Parathyroid adenoma (tissue), 2 donors: ENCODE measurements at regions not wholly inside any gene's neighbourhood (a gene's known extent, or its start where the extent isn't known, plus 50 kb on each side); places are given as distances from the start of the nearest gene placed in this dataset.

ENCODE experiments used
- H2AFZ ChIP-seq: fragments of 300-600 bp; sonication (generic); one replicate; pipeline ENCODE4 v1.7.0; 2017; ENCODE audit warnings: antibody characterized with exemption, mild to moderate bottlenecking
- H3K27ac ChIP-seq: fragments of 300-600 bp; sonication (generic); one replicate; pipeline ENCODE4 v1.7.0; 2017
- H3K27me3 ChIP-seq: fragments of 300-600 bp; sonication (generic); one replicate; pipeline ENCODE4 v1.7.0; 2017; ENCODE audit warnings: low read length; ENCODE audit not compliant: control insufficient read depth, insufficient read depth
- H3K36me3 ChIP-seq: fragments of 300-600 bp; sonication (generic); one replicate; pipeline ENCODE4 v1.7.0; 2017; ENCODE audit warnings: low read length; ENCODE audit not compliant: control insufficient read depth, insufficient read depth
- H3K4me1 ChIP-seq: fragments of 300-600 bp; sonication (generic); one replicate; pipeline ENCODE4 v1.7.0; 2017; ENCODE audit warnings: control low read depth
- H3K4me2 ChIP-seq: fragments of 300-600 bp; sonication (generic); one replicate; pipeline ENCODE4 v1.7.0; 2017; ENCODE audit warnings: low read length
- H3K4me3 ChIP-seq: fragments of 300-600 bp; sonication (generic); one replicate; pipeline ENCODE4 v1.7.0; 2017; ENCODE audit warnings: low read depth, low read length
- H3K79me2 ChIP-seq: fragments of 300-600 bp; sonication (generic); one replicate; pipeline ENCODE4 v1.7.0; 2017; ENCODE audit warnings: control low read depth
- H3K9ac ChIP-seq: fragments of 300-600 bp; sonication (generic); one replicate; pipeline ENCODE4 v1.7.0; 2017; ENCODE audit warnings: mild to moderate bottlenecking
- H3K9me3 ChIP-seq: fragments of 300-600 bp; sonication (generic); one replicate; pipeline ENCODE4 v1.7.0; 2017; ENCODE audit warnings: low read length; ENCODE audit not compliant: control insufficient read depth
- TF ChIP-seq, protein P1 (sequence below): fragments of 300-600 bp; sonication (generic); IDR thresholded peaks from one replicate; pipeline ENCODE4 v1.7.0; 2017; ENCODE audit warnings: antibody characterized with exemption, mild to moderate bottlenecking
- donor health status: primary hyperparathyroidism.

DNA sequence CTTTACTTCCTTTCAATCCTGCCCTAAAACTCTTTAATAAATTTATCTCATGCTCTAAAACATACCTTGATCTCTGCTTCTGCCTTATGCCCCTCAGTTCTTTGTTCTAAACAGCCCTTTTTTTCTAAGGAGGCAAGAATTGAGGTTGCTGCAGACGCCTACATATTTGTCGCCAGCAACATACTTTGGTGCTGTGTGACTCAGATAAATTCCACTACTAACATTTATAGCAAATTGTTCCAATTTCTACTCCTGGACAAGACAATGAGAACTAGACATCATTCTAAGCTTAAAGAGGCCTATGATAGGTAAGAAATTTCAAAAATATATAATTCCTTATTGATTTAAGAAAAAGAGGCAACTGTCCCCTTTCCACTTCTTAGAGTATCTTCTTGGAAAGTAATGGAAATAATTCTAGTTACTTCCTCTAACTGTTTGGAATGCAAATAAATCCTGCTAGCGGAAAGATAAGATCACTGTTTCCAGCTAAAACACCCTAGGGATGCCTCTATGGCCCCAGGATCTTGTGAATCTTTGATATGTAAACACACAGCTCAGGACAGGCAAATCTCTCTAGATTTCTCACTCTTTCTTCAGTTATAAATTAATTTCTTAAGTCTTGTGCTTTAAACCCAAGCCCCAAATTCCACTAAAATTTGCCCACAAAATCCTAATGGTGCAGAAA lies 869.1 kb downstream of the KCNT2 start:
- TF ChIP-seq, protein P1, sequence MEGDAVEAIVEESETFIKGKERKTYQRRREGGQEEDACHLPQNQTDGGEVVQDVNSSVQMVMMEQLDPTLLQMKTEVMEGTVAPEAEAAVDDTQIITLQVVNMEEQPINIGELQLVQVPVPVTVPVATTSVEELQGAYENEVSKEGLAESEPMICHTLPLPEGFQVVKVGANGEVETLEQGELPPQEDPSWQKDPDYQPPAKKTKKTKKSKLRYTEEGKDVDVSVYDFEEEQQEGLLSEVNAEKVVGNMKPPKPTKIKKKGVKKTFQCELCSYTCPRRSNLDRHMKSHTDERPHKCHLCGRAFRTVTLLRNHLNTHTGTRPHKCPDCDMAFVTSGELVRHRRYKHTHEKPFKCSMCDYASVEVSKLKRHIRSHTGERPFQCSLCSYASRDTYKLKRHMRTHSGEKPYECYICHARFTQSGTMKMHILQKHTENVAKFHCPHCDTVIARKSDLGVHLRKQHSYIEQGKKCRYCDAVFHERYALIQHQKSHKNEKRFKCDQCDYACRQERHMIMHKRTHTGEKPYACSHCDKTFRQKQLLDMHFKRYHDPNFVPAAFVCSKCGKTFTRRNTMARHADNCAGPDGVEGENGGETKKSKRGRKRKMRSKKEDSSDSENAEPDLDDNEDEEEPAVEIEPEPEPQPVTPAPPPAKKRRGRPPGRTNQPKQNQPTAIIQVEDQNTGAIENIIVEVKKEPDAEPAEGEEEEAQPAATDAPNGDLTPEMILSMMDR: no peak
- Histone ChIP-seq H3K9ac (no peak overlapping the region), H3K27ac (no peak overlapping the region), H3K36me3 (no peaks in the 10 kb centered on the region), H3K9me3 (no peaks in the 10 kb centered on the region), H2AFZ (no peak overlapping the region), H3K4me2 (no peak overlapping the region), H3K27me3 (no peaks in the 10 kb centered on the region), H3K4me1 (no peaks in the 10 kb centered on the region), H3K79me2 (no peaks in the 10 kb centered on the region), H3K4me3 (no peak overlapping the region)

DNA sequence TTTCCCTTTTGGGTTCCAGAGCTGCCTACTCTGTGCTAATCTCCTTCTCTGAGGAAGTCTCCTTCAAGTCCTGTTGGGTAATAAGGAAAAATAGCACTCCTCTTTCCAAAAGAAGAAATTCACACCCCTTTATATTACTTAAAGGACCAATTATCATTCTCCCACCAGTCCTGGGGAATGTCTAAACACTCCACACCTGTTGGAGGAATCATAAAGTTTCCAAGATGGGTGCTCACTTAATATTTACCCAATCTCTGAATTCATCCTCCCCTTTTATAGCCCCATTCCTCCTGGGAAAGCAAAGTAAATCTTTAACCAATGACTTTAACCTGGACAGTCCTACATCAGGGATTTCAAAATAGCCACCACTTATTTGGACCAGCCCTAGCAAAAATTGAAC lies 873.1 kb downstream of the KCNT2 start:
- no peak overlapping the region for H2AFZ ChIP-seq
- H3K9ac ChIP-seq: no peak overlapping the region
- no peaks in the 10 kb centered on the region for H3K79me2 ChIP-seq
- H3K27ac ChIP-seq: no peak overlapping the region
- H3K4me1 ChIP-seq: no peaks in the 10 kb centered on the region
- H3K9me3 ChIP-seq: no peaks in the 10 kb centered on the region
- no peak overlapping the region for H3K4me2 ChIP-seq
- no peaks in the 10 kb centered on the region for H3K27me3 ChIP-seq
- no peak overlapping the region for H3K4me3 ChIP-seq
- TF ChIP-seq, protein P1: no peak
- no peaks in the 10 kb centered on the region for H3K36me3 ChIP-seq

DNA sequence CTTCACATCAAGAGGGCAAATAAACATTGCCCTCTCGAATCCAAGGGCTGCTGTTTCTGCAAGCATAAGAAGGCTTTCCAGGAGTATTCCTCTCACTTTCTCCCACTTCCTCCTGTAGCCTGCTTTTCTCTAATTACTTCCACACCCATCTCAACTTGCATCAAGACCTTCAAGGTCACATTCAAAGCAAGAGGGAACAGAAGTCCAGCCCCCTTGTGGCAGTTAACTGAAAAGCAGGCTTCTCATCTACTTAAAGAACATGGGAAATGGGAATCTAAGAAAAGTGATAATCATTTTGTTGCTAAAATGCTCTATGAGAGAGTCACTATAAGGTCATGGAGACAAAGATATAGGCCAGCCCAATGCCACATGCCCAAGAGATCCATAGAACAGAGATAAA lies 874.4 kb downstream of the KCNT2 start:
- Histone ChIP-seq H3K4me2 (no peak overlapping the region), H3K9ac (no peak overlapping the region), H3K9me3 (no peaks in the 10 kb centered on the region), H2AFZ (no peak overlapping the region), H3K27me3 (no peaks in the 10 kb centered on the region), H3K4me3 (no peak overlapping the region), H3K79me2 (no peaks in the 10 kb centered on the region), H3K36me3 (no peaks in the 10 kb centered on the region), H3K27ac (no peak overlapping the region), H3K4me1 (no peaks in the 10 kb centered on the region)
- TF ChIP-seq, protein P1: no peak

DNA sequence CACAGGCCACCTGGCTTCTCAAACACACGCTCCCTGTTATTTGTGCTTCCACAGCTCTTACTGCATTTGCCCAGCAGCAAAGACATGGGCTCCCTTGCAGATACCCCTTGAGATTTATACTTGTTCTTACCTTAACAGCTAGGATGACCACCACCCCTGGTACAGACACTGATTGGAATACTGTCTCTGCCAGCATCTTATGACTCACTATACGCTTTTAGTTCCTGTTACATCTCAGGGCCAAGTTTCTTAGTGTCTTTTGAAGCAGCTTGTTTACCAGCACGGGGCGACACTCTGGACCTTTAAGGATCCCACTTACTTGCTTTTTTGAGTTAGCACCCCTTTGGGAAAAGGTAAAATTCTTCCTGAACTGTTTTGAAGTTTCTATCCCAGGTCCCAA lies 874.8 kb downstream of the KCNT2 start:
- H3K27ac ChIP-seq: no peak overlapping the region
- no peaks in the 10 kb centered on the region for H3K79me2 ChIP-seq
- H3K4me1 ChIP-seq: no peaks in the 10 kb centered on the region
- H3K27me3 ChIP-seq: no peaks in the 10 kb centered on the region
- no peak overlapping the region for H3K4me2 ChIP-seq
- no peak overlapping the region for H2AFZ ChIP-seq
- no peaks in the 10 kb centered on the region for H3K9me3 ChIP-seq
- TF ChIP-seq, protein P1: no peak
- no peak overlapping the region for H3K9ac ChIP-seq
- H3K36me3 ChIP-seq: no peaks in the 10 kb centered on the region
- no peak overlapping the region for H3K4me3 ChIP-seq

DNA sequence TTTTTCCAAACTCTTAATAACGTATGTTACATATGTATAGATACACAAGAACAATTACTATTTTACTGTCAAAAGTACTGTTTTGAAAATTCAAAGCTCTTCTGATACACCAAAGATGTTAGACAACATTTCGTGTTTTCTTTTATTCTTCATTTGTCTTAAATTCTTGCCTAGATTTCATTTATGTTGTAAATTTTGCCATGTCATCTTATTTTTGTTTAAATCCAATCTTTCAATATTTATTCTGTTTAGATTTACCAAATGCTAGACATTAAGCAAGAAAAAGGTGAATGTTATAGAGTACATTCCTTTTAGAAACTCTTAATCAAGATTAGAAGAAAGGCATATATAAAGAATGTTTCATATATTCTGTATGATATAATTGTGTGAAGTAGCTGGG lies 876.9 kb downstream of the KCNT2 start:
- H3K27ac ChIP-seq: no peak overlapping the region
- H3K4me3 ChIP-seq: no peak overlapping the region
- no peaks in the 10 kb centered on the region for H3K79me2 ChIP-seq
- no peaks in the 10 kb centered on the region for H3K4me1 ChIP-seq
- no peaks in the 10 kb centered on the region for H3K9me3 ChIP-seq
- no peak overlapping the region for H3K9ac ChIP-seq
- H3K27me3 ChIP-seq: no peaks in the 10 kb centered on the region
- H3K36me3 ChIP-seq: no peaks in the 10 kb centered on the region
- no peak overlapping the region for H2AFZ ChIP-seq
- H3K4me2 ChIP-seq: no peak overlapping the region
- TF ChIP-seq, protein P1: no peak
